Frontal cortex (tissue), 3 donors: ENCODE measurements at regions not wholly inside any gene's neighbourhood (a gene's known extent, or its start where the extent isn't known, plus 50 kb on each side); places are given as distances from the start of the nearest gene placed in this dataset.
"Not testable (repeated sequence)": the region's sequence is repeated elsewhere in the genome, so short reads cannot be mapped to it uniquely, and the experiment has no call there.

Experiments
- DNase-seq, 2 donors: peaks; one replicate each; pipeline ENCODE4 v3.0.0; 2012; ENCODE audit warnings: low spot score in 2 of 2
- FAIRE-seq: peaks from 2 replicates; lab custom pipeline; 2012; peaks lifted over from hg19 to GRCh38; lab: Jason Lieb, UNC
- donor health status: control.
- donor health status: control.
- donor health status: control.

GRCh38 chr1:178603926-178604325 lies 91.0 kb downstream of the TEX35 start:
- FAIRE-seq (no peak), DNase-seq (no peak)

DNA sequence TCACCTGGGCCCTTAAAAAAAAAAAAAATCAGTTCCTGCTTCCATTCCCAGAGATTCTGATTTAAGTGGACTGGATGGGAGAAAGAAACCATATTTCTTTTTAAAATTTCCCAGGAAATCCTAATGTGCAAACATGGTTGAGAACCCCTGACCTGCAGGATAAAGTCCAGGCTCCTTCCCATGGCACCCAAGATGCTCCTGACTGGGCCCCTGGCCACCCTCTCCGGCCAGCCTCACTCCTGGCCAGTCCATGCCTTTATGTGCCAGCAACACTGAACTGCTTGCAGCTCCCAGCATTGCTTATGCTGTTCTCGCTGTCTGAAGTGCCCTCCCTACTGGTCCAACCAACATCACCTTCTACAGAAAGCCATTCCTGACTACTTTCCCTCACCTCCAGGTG lies 93.9 kb downstream of the TEX35 start:
- DNase-seq, result no peak
- FAIRE-seq, result no peak

GRCh38 chr1:178607718-178608408 lies 95.0 kb downstream of the TEX35 start:
- DNase-seq (no peak), FAIRE-seq (no peak)

- DNase-seq (no peak), FAIRE-seq (no peak)
These were observed 96.1 kb downstream of the TEX35 start for GRCh38 chr1:178609015-178609414.

GRCh38 chr1:178610690-178611410 lies 97.9 kb downstream of the TEX35 start:
- DNase-seq, FAIRE-seq: not testable (repeated sequence)

DNA sequence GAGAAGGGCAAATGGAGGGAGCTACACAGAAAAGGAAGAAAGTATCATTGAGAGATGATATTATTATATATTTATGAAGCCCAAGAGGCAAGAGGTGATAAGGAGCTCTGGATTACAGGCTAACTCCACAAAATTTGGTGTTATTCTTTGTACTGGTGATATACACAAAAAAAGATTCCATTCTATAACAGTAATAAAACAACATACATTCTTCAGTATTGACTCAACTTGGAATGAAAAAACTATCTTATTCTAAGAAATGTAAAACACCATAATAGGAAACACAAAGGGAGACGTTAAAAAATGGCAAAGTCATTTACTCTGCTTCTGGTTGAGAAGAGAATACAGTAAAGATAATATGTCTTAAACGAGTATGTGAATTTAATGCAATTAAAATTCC lies 99.4 kb downstream of the TEX35 start:
- no peak for FAIRE-seq
- no peak for DNase-seq

- no peak for FAIRE-seq
These were observed 100.5 kb downstream of the TEX35 start for GRCh38 chr1:178613271-178613945.

GRCh38 chr1:178614286-178614685 lies 101.4 kb downstream of the TEX35 start:
- DNase-seq, result no peak
- no peak for FAIRE-seq

More at GRCh38 chr1:178613271-178613945, 100.5 kb downstream of the TEX35 start:
- no peak for DNase-seq

- FAIRE-seq, result no peak
- no peak for DNase-seq
These were observed 105.8 kb upstream of the RALGPS2 start for GRCh38 chr1:178619042-178619927.

DNA sequence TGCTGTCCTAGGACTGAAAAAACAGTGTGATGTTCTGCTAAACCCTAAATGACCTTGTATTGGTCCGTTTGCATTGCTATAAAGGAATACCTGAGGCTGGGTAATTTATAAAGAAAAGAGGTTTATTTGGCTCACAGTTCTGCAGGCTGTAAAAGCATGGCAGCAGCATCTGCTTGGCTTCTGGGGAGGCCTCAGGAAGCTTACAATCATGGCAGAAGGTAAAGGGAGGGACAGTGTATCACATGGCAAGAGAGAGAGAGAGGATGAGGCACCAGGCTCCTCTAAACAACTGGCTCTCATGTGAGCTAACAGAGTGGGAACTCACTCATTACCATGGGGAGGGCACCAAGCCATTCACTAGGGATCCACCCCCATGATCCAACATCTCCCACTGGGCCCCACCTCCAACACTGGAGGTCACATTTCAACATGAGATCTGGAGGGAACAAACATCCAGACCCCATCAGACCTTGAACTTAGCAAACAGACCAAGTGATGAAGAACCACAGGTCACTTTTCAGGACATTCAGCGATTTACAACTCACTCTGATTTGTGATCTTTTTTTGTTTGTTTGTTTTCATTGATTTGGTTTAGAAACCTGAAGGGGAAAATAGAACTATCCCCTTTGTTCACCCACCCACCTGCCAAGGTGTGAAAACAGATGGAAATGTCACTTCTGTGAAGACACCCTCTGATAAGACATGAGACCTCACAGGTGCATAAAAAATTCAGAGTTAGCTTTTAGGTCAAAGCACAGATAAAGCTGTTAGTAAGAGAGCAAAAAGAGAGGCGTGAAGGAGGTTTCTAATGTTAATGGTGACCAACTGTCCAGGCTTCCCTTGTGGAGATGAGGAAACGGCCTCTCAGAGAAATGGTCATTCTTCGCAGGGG lies 104.2 kb upstream of the RALGPS2 start:
- no peak for FAIRE-seq
- DNase-seq, result no peak

DNA sequence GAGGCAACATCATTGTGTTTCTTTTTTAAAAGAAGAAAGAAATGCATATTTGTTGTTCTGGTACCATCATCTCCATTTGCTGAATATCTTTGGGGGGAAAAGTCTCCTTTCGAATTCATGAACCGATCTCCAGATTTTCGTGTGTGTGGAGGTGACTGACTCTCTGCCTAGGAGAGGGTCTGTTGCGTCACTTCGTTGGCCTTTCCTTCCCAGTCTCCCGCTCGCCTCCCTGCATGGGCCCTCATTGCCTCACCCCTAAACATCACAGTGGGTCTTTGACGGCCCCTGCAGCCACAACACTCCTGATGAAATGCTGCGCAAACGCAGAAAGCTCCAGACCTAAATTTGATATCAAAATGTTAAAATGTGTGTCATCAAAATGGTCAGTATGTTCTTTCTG lies 103.2 kb upstream of the RALGPS2 start:
- DNase-seq (no peak), FAIRE-seq (no peak)

DNA sequence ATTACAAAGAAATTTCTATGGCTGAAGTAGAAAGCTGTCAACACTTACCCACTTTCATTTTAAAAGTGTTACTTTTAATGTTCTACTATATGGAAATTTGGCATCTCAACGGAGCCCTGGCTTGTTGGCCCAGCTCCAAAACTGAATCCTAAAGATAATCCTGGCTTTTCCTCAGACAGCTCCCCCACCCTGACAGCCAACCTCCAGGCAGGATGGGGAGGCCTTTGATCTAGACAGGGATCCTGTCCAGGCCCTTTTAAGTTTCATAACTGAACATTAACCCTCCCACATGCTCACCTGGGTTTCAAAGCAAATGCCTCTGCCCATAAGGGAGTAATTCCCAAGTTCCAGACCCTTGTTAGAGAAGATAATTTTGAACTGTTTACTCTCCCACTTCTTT lies 99.3 kb upstream of the RALGPS2 start:
- FAIRE-seq, result no peak

GRCh38 chr1:178627037-178627436 lies 98.0 kb upstream of the RALGPS2 start:
- no peak for DNase-seq

More for the DNA sequence above, 99.3 kb upstream of the RALGPS2 start:
- no peak for DNase-seq

DNA sequence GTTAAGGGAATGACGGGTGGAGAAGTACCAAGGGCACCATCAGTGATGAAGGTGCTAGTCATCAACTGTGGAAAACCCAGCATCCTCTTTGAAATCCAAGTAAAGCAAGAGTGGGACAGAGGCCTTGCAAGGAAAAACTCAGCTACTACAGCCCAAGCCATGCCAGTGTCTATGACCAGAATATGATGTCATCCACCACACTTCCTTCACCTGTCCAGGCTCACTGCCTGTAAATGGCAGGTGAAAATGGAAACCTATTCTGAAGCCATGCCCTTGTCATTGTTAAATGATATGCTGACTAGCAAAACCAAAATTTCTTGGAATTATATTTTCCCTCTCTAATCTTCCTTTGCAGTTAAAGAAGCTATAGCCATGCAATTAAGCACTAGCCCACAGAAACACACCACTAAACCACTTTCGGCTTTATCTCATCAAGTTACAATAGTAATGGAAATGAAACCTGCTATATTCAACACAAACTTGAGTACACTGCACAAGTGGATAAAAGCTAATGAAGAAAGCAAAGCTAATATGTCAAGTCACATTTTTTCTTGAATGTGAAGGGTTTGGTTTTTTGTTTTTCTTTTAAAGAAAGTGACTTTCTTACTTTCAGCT lies 96.3 kb upstream of the RALGPS2 start:
- FAIRE-seq, result no peak

More at GRCh38 chr1:178627037-178627436, 98.0 kb upstream of the RALGPS2 start:
- FAIRE-seq, result no peak

DNA sequence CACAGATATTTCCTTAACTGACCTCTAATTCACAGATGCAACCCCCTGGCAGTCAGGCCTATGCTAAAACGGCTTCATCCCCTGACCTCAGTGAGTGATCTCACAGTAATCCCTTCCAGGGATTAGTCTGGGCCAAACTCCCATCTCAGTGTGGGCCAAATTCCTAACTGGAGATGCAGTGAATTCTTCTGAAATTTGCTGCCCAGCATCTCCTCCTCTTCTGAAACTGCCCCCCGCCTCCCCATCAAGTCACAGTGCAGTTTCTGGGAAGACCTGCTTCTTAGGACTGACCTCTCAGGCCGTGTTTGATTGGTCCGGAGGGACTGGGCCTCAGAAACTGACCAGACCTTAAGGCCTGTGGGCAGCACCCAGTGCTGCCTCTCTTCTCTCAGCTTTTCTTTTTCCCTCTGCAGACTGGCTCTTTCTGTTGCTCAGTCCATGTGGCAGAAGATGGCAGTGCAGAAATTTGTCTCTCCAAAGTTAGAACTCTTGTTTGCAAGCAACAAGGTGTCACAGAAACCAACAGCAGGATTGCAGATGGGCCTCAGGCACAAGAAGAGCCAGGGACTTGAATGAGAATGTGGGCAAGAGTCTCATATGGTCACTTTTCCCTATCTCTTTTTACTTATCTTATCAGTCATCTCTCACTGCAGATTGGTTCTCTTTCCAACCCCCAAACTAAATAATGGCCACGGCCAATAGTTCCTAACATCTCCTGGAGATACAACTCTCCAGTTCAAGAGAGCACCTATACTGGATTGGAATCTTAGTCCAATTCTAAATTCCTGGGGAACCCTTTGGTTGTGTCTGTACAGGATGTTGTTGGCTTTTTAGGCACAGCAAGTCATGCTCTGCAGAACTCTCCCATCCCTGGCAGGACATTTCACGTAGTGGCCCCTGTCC lies 95.5 kb upstream of the RALGPS2 start:
- FAIRE-seq (no peak), DNase-seq (no peak)

More for the DNA sequence above, 96.3 kb upstream of the RALGPS2 start:
- DNase-seq, result no peak

GRCh38 chr1:178630417-178630816 lies 94.6 kb upstream of the RALGPS2 start:
- DNase-seq (no peak), FAIRE-seq (no peak)

GRCh38 chr1:178632653-178633052 lies 92.4 kb upstream of the RALGPS2 start:
- DNase-seq (no peak), FAIRE-seq (no peak)

DNA sequence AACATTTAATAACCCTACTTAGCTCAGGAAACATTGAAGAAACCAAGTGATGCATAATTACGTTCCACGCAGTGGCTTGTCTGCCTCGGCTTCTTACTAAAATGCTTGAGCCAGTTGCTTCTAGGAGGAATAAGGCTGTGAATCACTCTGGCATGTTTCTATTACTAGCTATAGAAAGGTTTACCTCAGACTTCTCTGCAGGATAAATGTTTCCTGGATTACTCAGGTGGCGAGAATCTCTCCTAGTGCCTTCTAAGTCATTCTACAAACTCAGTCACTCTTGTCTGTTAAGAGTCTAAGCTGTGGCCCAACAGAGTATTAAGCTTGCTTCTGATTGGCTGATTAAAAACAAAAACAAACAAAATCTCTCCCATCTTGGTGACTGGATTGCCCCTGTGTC lies 92.0 kb upstream of the RALGPS2 start:
- FAIRE-seq (no peak), DNase-seq (no peak)
